ENCODE measurements at regions not wholly inside any gene's neighbourhood (a gene's known extent, or its start where the extent isn't known, plus 50 kb on each side); places are given as distances from the start of the nearest gene placed in this dataset.

DNA sequence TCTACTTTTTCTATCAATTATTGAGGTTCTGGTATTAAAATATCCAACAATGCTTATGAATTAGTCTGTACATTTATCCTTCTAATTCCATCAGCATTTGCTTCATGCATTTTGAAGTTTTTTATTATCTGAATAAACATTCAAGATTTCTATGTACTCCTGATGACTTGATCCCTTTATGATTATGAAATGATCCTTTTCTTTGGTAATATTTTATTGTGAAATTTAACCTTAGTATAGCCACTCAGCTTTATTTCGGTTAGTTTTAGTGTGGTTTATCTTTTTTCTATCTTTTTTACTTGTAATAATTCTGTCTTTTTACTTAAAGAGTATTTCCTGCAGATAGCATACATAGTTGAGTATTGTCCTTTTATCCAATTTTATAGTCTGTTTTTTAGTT, 106.6 kb downstream of the SNAPC1 start:
- Histone ChIP-seq H3K27me3 (ENCODE audit: insufficient read depth, low read length) (no peaks in the 10 kb centered on the region), H2AFZ (ENCODE audit: low read length) (no peak overlapping the region), H3K4me1 (ENCODE audit: insufficient read depth, low read length) (no peaks in the 10 kb centered on the region), H2AK5ac (ENCODE audit: insufficient read length, low read length) (no peak overlapping the region), H3K23me2 (ENCODE audit: insufficient read length, low read depth, low read length, poor library complexity, severe bottlenecking) (no peaks in the 10 kb centered on the region), H2BK5ac (ENCODE audit: insufficient read length, low read length) (no peak overlapping the region), H3K79me2 (ENCODE audit: insufficient read depth, low read length) (no peaks in the 10 kb centered on the region), H3K56ac (ENCODE audit: insufficient read length, low read depth, low read length) (no peak overlapping the region), H4K20me1 (ENCODE audit: control insufficient read depth, insufficient read depth, insufficient read length) (no peaks in the 10 kb centered on the region), H3K14ac (ENCODE audit: insufficient read depth, low read length) (no peak overlapping the region), H3T11ph (ENCODE audit: low read length) (no peak overlapping the region), H2BK15ac (ENCODE audit: low read depth, low read length) (no peak overlapping the region), H3K9ac (ENCODE audit: extremely low read depth, insufficient read length, low read length) (no peak overlapping the region), H3K18ac (ENCODE audit: insufficient read length, low read depth, low read length) (no peak overlapping the region), H3K4ac (ENCODE audit: low read depth, low read length) (no peak overlapping the region), H4K5ac (ENCODE audit: insufficient read length, low read depth, low read length) (no peak overlapping the region), H3K4me2 (ENCODE audit: insufficient read depth, insufficient read length, low read length) (no peak overlapping the region), H2BK12ac (ENCODE audit: insufficient read length, low read depth, low read length) (no peak overlapping the region), H3K9me3 (ENCODE audit: control insufficient read depth, low read depth, low read length) (no peaks in the 10 kb centered on the region), H3K79me1 (ENCODE audit: insufficient read depth, low read depth, low read length, poor library complexity, severe bottlenecking) (no peaks in the 10 kb centered on the region), H2BK120ac (ENCODE audit: low read depth, low read length, poor library complexity, severe bottlenecking) (no peak overlapping the region), H2BK20ac (ENCODE audit: low read depth, low read length, poor library complexity, severe bottlenecking) (no peak overlapping the region), H3K27ac (ENCODE audit: insufficient read length, low read depth, low read length) (no peak overlapping the region), H4K8ac (replicated peaks; ENCODE audit: insufficient read length, low read depth, low read length) (no peak overlapping the region), H3K23ac (ENCODE audit: insufficient read length, low read depth, low read length) (no peak overlapping the region), H4K91ac (ENCODE audit: insufficient read length, low read depth, low read length) (no peak overlapping the region)
- H3K27ac Mint-ChIP-seq, result no peak overlapping the region
- no peaks in the 10 kb centered on the region for H3K27me3 Mint-ChIP-seq (ENCODE audit: low read depth)
- H3K9me3 Mint-ChIP-seq, result peaks cover 21 to 22% of the 10 kb centered on the region in 2 experiments; a peak in 4 of 5 replicates
- no peak overlapping the region for H3K4me3 Mint-ChIP-seq
- H3K4me1 Mint-ChIP-seq, result no peaks in the 10 kb centered on the region
- TF ChIP-seq, protein P1, sequence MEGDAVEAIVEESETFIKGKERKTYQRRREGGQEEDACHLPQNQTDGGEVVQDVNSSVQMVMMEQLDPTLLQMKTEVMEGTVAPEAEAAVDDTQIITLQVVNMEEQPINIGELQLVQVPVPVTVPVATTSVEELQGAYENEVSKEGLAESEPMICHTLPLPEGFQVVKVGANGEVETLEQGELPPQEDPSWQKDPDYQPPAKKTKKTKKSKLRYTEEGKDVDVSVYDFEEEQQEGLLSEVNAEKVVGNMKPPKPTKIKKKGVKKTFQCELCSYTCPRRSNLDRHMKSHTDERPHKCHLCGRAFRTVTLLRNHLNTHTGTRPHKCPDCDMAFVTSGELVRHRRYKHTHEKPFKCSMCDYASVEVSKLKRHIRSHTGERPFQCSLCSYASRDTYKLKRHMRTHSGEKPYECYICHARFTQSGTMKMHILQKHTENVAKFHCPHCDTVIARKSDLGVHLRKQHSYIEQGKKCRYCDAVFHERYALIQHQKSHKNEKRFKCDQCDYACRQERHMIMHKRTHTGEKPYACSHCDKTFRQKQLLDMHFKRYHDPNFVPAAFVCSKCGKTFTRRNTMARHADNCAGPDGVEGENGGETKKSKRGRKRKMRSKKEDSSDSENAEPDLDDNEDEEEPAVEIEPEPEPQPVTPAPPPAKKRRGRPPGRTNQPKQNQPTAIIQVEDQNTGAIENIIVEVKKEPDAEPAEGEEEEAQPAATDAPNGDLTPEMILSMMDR (conservative IDR thresholded peaks at IDR 0.05), result no peak
- DNase-seq, result no peak
- no CpG with 5 or more reads among the region's 1 CpG for WGBS (ENCODE audit: extremely low coverage, insufficient read length, low lambda C conversion rate)
- peaks cover 2 to 17% (median 8%) of the 10 kb centered on the region in 3 experiments; a peak in 5 of 7 replicates for H3K36me3 Mint-ChIP-seq (ENCODE audit: insufficient read depth in 1 of 3, low read depth in 3 of 3)

Measured in H9 (cell line).